GM23338 (cell line): ENCODE measurements at regions not wholly inside any gene's neighbourhood (a gene's known extent, or its start where the extent isn't known, plus 50 kb on each side); places are given as distances from the start of the nearest gene placed in this dataset.

Experiments
- EZH2 ChIP-seq: fragments of 200-600 bp; sonication (generic); IDR thresholded peaks from one replicate; pipeline ENCODE4 v1.8.0; 2017; ENCODE audit warnings: antibody characterized with exemption, mild to moderate bottlenecking, low read depth; ENCODE audit not compliant: unreplicated experiment
- EZH2phosphoT487 ChIP-seq: fragments of 200-600 bp; sonication (generic); IDR thresholded peaks from one replicate; pipeline ENCODE4 v1.8.1; 2018; ENCODE audit warnings: antibody characterized with exemption; ENCODE audit not compliant: unreplicated experiment
- JUNB ChIP-seq: IDR thresholded peaks from one replicate; pipeline ENCODE4 v1.6.1; 2016; ENCODE audit warnings: antibody characterized with exemption; ENCODE audit not compliant: unreplicated experiment
- NANOG ChIP-seq: IDR thresholded peaks from 2 replicates; pipeline ENCODE4 v1.6.1; 2016; ENCODE audit warnings: antibody characterized with exemption, borderline replicate concordance
- POLR2AphosphoS5 ChIP-seq: IDR thresholded peaks from 2 replicates; pipeline ENCODE4 v1.6.1; 2016; ENCODE audit warnings: antibody characterized with exemption, low read depth
- TF ChIP-seq, protein P1 (sequence below): fragments of 250-450 bp; sonication (Bioruptor Pico); IDR thresholded peaks from 2 replicates; pipeline ENCODE4 v1.5.0; 2020; ENCODE audit warnings: mild to moderate bottlenecking, moderate library complexity
- TF ChIP-seq, protein P2 (sequence below), 2 experiments: fragments of 200-600 bp in 1 of 2; sonication (generic) in 1 of 2; conservative IDR thresholded peaks; 2 replicates each; pipeline versions ENCODE4 v1.5.1 to v1.6.1; 2016 to 2017; ENCODE audit warnings: antibody characterized with exemption in 2 of 2, low read depth in 2 of 2, mild to moderate bottlenecking in 2 of 2, moderate library complexity in 1 of 2
- TF ChIP-seq, protein P3 (sequence below): IDR thresholded peaks from one replicate; pipeline ENCODE4 v1.6.1; 2018; ENCODE audit warnings: antibody characterized with exemption; ENCODE audit not compliant: unreplicated experiment
- TF ChIP-seq, protein P4 (sequence below): IDR thresholded peaks from 2 replicates; pipeline ENCODE4 v1.6.1; 2016; ENCODE audit warnings: antibody characterized with exemption

DNA sequence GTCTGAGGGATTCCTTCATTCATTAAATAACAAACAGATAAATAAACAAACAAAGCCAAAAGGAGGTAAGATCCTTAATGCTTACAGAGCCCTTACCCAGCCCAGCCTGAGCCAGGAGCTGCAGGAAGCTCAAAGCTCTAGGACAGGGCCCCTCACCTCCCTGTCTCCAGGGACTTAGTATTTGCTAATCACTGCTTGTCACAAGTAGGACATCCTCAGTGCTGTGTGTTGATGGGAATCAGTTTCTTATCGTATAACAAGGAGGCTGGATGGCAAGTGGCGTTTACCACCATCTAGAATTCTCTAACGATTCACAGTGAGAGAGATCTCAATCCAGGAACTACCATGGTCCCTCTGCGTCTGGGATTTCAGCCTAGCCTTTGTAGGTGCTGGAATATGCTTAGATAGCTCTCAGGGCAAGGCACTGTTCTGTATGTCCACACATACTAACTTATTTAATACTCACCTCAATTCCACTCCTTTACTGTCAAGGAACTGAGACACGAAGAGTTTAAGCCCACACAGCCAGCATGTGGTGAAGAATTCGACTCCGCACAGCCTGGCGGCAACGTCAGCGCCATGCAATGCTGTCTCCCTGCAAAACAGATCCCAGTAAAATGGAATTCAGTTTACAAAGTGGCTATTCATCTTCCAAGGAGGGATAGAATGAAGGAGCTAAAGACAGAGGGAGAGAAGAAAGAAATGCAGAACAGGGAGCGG lies 164.8 kb downstream of the MYCN start:
- TF ChIP-seq, protein P1, sequence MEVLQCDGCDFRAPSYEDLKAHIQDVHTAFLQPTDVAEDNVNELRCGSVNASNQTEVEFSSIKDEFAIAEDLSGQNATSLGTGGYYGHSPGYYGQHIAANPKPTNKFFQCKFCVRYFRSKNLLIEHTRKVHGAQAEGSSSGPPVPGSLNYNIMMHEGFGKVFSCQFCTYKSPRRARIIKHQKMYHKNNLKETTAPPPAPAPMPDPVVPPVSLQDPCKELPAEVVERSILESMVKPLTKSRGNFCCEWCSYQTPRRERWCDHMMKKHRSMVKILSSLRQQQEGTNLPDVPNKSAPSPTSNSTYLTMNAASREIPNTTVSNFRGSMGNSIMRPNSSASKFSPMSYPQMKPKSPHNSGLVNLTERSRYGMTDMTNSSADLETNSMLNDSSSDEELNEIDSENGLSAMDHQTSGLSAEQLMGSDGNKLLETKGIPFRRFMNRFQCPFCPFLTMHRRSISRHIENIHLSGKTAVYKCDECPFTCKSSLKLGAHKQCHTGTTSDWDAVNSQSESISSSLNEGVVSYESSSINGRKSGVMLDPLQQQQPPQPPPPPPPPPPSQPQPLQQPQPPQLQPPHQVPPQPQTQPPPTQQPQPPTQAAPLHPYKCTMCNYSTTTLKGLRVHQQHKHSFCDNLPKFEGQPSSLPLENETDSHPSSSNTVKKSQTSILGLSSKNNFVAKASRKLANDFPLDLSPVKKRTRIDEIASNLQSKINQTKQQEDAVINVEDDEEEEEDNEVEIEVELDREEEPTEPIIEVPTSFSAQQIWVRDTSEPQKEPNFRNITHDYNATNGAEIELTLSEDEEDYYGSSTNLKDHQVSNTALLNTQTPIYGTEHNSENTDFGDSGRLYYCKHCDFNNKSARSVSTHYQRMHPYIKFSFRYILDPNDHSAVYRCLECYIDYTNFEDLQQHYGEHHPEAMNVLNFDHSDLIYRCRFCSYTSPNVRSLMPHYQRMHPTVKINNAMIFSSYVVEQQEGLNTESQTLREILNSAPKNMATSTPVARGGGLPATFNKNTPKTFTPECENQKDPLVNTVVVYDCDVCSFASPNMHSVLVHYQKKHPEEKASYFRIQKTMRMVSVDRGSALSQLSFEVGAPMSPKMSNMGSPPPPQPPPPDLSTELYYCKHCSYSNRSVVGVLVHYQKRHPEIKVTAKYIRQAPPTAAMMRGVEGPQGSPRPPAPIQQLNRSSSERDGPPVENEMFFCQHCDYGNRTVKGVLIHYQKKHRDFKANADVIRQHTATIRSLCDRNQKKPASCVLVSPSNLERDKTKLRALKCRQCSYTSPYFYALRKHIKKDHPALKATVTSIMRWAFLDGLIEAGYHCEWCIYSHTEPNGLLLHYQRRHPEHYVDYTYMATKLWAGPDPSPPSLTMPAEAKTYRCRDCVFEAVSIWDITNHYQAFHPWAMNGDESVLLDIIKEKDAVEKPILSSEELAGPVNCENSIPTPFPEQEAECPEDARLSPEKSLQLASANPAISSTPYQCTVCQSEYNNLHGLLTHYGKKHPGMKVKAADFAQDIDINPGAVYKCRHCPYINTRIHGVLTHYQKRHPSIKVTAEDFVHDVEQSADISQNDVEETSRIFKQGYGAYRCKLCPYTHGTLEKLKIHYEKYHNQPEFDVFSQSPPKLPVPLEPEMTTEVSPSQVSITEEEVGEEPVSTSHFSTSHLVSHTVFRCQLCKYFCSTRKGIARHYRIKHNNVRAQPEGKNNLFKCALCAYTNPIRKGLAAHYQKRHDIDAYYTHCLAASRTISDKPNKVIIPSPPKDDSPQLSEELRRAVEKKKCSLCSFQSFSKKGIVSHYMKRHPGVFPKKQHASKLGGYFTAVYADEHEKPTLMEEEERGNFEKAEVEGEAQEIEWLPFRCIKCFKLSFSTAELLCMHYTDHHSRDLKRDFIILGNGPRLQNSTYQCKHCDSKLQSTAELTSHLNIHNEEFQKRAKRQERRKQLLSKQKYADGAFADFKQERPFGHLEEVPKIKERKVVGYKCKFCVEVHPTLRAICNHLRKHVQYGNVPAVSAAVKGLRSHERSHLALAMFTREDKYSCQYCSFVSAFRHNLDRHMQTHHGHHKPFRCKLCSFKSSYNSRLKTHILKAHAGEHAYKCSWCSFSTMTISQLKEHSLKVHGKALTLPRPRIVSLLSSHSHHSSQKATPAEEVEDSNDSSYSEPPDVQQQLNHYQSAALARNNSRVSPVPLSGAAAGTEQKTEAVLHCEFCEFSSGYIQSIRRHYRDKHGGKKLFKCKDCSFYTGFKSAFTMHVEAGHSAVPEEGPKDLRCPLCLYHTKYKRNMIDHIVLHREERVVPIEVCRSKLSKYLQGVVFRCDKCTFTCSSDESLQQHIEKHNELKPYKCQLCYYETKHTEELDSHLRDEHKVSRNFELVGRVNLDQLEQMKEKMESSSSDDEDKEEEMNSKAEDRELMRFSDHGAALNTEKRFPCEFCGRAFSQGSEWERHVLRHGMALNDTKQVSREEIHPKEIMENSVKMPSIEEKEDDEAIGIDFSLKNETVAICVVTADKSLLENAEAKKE: no peak; the same call in 1 of the 2 replicates
- TF ChIP-seq, protein P2, sequence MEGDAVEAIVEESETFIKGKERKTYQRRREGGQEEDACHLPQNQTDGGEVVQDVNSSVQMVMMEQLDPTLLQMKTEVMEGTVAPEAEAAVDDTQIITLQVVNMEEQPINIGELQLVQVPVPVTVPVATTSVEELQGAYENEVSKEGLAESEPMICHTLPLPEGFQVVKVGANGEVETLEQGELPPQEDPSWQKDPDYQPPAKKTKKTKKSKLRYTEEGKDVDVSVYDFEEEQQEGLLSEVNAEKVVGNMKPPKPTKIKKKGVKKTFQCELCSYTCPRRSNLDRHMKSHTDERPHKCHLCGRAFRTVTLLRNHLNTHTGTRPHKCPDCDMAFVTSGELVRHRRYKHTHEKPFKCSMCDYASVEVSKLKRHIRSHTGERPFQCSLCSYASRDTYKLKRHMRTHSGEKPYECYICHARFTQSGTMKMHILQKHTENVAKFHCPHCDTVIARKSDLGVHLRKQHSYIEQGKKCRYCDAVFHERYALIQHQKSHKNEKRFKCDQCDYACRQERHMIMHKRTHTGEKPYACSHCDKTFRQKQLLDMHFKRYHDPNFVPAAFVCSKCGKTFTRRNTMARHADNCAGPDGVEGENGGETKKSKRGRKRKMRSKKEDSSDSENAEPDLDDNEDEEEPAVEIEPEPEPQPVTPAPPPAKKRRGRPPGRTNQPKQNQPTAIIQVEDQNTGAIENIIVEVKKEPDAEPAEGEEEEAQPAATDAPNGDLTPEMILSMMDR (conservative IDR thresholded peaks at IDR 0.05; ENCODE audit: low read depth in 2 of 2): no peak
- TF ChIP-seq NANOG (no peak), POLR2AphosphoS5 (no peak; the same call in 1 of the 2 replicates), JUNB (no peak), EZH2 (no peak), EZH2phosphoT487 (no peak)
- TF ChIP-seq, protein P3, sequence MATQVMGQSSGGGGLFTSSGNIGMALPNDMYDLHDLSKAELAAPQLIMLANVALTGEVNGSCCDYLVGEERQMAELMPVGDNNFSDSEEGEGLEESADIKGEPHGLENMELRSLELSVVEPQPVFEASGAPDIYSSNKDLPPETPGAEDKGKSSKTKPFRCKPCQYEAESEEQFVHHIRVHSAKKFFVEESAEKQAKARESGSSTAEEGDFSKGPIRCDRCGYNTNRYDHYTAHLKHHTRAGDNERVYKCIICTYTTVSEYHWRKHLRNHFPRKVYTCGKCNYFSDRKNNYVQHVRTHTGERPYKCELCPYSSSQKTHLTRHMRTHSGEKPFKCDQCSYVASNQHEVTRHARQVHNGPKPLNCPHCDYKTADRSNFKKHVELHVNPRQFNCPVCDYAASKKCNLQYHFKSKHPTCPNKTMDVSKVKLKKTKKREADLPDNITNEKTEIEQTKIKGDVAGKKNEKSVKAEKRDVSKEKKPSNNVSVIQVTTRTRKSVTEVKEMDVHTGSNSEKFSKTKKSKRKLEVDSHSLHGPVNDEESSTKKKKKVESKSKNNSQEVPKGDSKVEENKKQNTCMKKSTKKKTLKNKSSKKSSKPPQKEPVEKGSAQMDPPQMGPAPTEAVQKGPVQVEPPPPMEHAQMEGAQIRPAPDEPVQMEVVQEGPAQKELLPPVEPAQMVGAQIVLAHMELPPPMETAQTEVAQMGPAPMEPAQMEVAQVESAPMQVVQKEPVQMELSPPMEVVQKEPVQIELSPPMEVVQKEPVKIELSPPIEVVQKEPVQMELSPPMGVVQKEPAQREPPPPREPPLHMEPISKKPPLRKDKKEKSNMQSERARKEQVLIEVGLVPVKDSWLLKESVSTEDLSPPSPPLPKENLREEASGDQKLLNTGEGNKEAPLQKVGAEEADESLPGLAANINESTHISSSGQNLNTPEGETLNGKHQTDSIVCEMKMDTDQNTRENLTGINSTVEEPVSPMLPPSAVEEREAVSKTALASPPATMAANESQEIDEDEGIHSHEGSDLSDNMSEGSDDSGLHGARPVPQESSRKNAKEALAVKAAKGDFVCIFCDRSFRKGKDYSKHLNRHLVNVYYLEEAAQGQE: no peak
- TF ChIP-seq, protein P4, sequence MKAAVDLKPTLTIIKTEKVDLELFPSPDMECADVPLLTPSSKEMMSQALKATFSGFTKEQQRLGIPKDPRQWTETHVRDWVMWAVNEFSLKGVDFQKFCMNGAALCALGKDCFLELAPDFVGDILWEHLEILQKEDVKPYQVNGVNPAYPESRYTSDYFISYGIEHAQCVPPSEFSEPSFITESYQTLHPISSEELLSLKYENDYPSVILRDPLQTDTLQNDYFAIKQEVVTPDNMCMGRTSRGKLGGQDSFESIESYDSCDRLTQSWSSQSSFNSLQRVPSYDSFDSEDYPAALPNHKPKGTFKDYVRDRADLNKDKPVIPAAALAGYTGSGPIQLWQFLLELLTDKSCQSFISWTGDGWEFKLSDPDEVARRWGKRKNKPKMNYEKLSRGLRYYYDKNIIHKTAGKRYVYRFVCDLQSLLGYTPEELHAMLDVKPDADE: 0 out of 2 replicates have a peak, but pooled peaks have one; percentile 64
